ENCODE measurements at regions not wholly inside any gene's neighbourhood (a gene's known extent, or its start where the extent isn't known, plus 50 kb on each side); places are given as distances from the start of the nearest gene placed in this dataset.

DNA sequence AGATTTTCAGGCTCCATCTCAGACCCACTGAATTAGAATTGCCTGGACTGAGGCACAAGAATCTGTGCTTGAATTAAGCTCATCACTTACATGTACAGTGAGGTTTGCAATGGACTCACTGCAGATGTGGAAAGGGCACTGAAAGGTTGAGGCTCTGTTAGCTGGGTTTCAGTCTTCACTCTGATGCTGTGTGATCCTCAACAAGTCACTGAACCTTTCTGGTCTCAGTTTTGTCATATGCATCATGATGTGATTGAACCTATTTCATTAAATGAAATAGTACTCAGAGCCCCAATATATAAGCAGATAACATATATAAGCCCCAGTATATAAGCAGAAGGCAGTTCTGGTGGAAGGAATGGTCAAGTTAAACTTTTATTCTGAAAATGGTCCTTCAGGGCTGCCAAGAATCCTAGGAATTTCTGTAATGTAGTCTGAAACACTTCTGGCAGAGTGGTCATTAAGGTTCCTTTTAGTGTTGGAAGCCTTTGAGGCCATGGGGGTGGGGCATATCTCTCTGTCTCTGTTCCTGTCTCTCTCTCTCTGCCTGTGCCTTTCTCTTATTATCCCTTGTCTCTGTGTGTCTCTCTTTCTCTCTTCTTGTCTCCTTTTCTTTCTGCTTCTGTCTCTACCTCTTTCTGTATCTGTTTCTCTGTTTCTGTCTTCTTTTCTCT, 110.4 kb downstream of the ADCYAP1 start:
- TF ChIP-seq FOXM1 (IDR thresholded peaks at IDR 0.05; ENCODE audit: borderline replicate concordance) (no peak), SUZ12 (IDR thresholded peaks at IDR 0.05) (no peak), ZNF384 (IDR thresholded peaks at IDR 0.05) (no peak), CTBP1 (IDR thresholded peaks at IDR 0.05; ENCODE audit: borderline replicate concordance) (no peak), FOXA1 (IDR thresholded peaks at IDR 0.05) (no peak), TARDBP (IDR thresholded peaks at IDR 0.05) (no peak), LEF1 (IDR thresholded peaks at IDR 0.05; ENCODE audit: borderline replicate concordance) (no peak), HDGF (IDR thresholded peaks at IDR 0.05; ENCODE audit: borderline replicate concordance) (no peak), SP1 (IDR thresholded peaks at IDR 0.05) (no peak), ELF4 (IDR thresholded peaks at IDR 0.05) (no peak), NFRKB (IDR thresholded peaks at IDR 0.05) (no peak), BHLHE40 (IDR thresholded peaks at IDR 0.05; ENCODE audit: borderline replicate concordance) (no peak)
- TF ChIP-seq, protein P1, sequence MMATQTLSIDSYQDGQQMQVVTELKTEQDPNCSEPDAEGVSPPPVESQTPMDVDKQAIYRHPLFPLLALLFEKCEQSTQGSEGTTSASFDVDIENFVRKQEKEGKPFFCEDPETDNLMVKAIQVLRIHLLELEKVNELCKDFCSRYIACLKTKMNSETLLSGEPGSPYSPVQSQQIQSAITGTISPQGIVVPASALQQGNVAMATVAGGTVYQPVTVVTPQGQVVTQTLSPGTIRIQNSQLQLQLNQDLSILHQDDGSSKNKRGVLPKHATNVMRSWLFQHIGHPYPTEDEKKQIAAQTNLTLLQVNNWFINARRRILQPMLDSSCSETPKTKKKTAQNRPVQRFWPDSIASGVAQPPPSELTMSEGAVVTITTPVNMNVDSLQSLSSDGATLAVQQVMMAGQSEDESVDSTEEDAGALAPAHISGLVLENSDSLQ (IDR thresholded peaks at IDR 0.05), result no peak

Measured in HEK293T (cell line).